Esophagus muscularis mucosa (tissue), 3 donors: ENCODE measurements at regions not wholly inside any gene's neighbourhood (a gene's known extent, or its start where the extent isn't known, plus 50 kb on each side); places are given as distances from the start of the nearest gene placed in this dataset.

Experiments
- CTCF ChIP-seq, 3 experiments: fragments of 200-600 bp in 2 of 3; fragments of 450-650 bp in 1 of 3; sonication (generic) in 2 of 3; IDR thresholded peaks; one replicate each; pipeline ENCODE4 v1.5.1; 2017 to 2019; ENCODE audit warnings: antibody characterized with exemption in 3 of 3, mild to moderate bottlenecking in 2 of 3, moderate library complexity in 1 of 3
- EP300 ChIP-seq: sonication (generic); formaldehyde crosslinking; IDR thresholded peaks from one replicate; pipeline ENCODE4 v1.6.1; 2017; ENCODE audit warnings: antibody characterized with exemption

GRCh38 chr3:83317605-83318004 lies 1556.2 kb upstream of the GBE1 start:
- TF ChIP-seq CTCF (IDR thresholded peaks at IDR 0.05) (no peak), EP300 (no peak)
